Fibroblast of skin of right quadriceps (primary cell): ENCODE measurements at regions not wholly inside any gene's neighbourhood (a gene's known extent, or its start where the extent isn't known, plus 50 kb on each side); places are given as distances from the start of the nearest gene placed in this dataset.
"Not testable (repeated sequence)": the region's sequence is repeated elsewhere in the genome, so short reads cannot be mapped to it uniquely, and the experiment has no call there.

Experiments
- DNase-seq: peaks from one replicate; pipeline ENCODE4 v3.0.0-alpha.2; 2013

DNA sequence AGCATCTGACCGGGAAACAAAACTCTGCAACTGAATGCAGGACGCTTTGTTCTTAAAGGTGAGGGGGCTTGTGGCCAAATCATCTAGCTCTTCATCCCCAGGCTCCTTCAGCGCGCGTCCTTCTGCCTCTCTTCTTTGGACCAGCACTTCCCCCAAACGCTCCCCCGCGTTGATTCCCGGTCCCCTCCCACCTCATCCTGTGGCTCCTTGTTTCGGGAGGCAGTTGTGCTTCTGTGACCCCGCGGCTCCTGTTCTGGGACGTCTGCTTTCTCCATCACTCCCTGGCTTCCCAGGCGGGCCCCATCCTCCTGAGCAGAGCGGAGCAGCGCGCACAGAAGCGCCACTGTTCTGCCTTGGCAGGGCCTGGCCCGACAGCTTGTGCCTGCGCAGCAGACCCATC lies 109.7 kb upstream of the ZNG1E start:
- DNase-seq: not testable (repeated sequence)

DNA sequence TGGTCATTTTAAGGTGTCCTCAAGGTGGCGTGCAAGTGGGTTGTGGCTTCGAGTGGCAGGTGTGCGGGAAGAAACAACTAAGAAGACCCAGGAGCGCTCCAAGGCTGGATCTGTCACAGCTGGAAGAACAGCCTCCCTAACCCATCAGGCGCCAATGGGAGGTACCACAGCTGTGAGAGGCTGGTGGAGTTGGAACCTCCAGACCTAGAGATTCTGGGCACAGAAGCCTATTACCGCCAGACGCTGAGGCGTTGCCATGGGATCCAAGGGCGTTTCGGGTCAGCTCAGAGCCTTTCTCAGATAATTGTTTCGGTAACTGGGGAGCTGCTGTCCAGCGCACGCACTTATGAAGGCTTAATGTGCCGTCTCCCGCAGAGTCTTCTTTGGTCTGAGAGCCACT lies 156.7 kb upstream of the ZNG1E start:
- DNase-seq: not testable (repeated sequence)

GRCh38 chr9:65514465-65514864 lies 161.3 kb upstream of the ZNG1E start:
- DNase-seq: not testable (repeated sequence)

- not testable (repeated sequence) for DNase-seq
These were observed 167.8 kb upstream of the ZNG1E start for GRCh38 chr9:65507897-65508296.

- not testable (repeated sequence) for DNase-seq
These were observed 171.0 kb upstream of the ZNG1E start for GRCh38 chr9:65504686-65505085.

DNA sequence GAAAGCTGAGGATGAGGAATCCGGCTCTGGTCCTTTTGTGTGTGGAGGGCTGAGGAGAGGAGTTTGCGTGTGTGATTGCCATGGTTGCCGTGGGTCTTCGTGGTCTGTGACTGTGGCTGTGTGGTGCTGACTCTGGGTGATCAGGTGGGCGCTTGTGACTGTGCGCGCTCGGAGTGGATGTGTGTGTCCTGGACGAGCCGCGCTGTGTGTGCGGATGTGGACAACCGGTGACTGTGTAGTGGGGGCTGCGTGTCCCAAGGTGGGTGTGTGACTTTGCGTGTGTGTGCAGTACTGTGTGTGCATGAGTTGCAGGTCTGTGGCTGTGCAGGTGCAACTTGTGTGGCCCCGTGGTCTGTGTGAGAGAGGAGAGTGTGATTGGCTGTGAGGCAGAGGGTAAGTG lies 172.0 kb upstream of the ZNG1E start:
- DNase-seq: not testable (repeated sequence)

GRCh38 chr9:65482890-65483289 lies 192.8 kb upstream of the ZNG1E start:
- DNase-seq: not testable (repeated sequence)

DNA sequence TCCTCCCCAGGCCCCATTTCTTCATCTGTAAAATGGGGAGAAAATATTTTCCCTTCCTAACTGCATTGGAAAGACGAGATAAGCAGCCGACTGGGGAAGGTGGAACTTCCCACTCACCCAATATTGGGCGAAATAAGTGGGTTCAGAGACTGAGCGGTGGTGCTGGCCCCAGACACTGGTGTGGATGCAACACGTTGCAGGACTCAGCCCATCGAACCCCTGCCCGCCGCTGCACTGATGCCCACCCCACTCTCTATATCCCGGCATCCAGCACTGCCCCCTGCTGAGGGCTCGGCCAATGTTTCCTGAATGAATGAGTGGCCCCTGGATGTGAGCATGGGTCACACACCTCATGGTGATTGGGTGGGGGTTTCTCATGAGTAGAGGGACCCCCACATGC lies 194.4 kb upstream of the ZNG1E start:
- DNase-seq: not testable (repeated sequence)

DNA sequence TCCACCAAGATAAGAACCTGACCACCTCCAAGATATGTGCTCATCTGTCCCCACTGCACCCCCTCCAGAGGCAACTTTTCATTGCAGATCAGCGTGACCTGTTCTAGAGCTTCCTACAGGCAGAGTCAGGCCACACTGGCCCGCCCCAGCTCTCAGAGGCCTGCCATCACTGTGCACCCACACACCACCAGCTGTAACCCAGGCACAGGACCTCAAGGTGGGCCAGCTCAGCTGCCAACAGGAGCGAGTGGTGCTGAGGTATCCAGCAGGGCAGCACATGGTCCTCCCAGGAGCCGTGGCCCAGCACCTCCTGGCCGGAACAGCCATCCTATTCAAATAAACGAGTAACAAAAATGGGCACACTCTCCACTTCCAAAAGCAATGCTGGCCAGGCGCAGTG lies 189.9 kb upstream of the FOXD4L5 start:
- DNase-seq: not testable (repeated sequence)

DNA sequence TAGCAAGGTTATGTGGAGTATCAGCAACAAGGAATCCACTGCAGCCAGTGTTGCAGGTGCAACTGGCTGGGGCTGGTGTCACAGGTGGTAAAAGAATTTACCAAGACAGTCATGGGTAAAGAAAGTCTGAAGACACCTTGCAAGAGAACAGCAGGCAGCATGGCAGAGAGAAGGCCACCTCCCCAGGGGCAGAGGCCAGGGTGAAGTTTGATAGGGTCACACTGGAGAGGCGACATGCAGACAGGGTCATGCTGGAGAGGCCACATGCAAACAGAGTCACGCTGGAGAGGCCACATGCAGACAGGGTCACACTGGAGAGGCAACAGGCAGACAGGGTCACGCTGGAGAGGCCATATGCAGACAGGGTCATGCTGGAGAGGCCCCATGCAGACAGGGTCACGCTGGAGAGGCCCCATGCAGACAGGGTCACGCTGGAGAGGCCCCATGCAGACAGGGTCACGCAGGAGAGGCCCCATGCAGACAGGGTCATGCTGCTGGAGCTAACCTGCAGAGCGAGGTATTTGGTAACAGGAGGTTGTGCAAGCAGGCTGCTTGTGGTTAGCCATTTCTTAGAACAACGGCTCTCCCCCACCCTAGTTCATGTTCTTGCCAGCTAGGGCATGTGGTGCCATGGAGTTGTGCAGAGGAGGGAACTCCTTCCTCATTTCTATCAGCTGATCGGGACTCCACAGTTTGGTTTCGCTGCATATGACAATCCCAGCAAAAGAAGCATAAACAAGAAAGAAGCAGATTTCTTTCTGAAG lies 188.2 kb upstream of the FOXD4L5 start:
- DNase-seq: not testable (repeated sequence)

DNA sequence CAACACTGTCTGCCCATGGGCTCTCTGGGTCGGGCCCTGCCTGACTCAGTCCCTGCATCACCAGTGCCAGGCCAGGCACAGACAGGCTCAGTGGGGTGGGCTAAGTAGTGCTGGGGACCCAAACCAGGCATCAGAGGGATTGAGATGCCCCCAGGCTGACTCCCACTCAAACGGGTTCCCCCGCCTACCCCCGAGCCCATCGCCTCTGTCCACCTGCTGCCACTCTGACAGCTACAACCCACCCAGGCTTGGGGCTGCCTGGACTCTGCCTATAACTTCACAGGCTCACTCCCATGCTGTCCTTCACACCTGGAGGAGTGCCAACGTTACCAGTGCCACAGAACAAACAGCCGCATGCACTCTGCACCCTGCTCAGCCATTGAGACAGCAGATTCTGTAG lies 186.1 kb upstream of the FOXD4L5 start:
- not testable (repeated sequence) for DNase-seq

DNA sequence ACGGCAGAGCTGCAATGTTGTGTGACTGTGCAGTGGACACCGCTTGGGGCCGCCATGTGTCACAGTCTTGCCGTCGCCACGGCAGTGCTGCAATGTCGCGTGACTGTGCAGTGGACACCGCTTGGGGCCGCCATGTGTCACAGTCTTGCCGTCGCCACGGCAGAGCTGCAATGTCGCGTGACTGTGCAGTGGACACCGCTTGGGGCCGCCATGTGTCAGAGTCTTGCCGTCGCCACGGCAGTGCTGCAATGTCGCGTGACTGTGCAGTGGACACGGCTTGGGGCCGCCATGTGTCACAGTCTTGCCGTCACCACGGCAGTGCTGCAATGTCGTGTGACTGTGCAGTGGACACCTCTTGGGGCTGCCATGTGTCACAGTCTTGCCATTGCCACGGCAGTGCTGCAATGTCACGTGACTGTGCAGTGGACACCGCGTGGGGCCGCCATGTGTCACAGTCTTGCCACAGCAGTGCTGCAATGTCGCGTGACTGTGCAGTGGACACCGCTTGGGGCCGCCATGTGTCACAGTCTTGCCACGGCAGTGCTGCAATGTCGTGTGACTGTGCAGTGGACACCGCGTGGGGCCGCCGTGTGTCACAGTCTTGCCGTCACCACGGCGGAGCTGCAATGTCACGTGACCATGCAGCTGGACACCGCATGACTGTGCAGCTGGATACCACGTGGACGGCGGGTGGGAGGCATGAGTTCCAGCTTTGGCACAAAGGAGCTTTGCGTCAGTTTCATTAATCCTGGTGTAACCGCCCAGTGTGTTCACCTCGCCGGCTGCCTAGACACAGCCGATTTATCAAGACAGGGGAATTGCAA lies 182.1 kb upstream of the FOXD4L5 start:
- not testable (repeated sequence) for DNase-seq

- not testable (repeated sequence) for DNase-seq
These were observed 180.4 kb upstream of the FOXD4L5 start for GRCh38 chr9:65465246-65465895.

GRCh38 chr9:65462476-65462875 lies 177.5 kb upstream of the FOXD4L5 start:
- DNase-seq: not testable (repeated sequence)

GRCh38 chr9:65459756-65460320 lies 174.8 kb upstream of the FOXD4L5 start:
- DNase-seq: no peak

- no peak for DNase-seq
These were observed 174.0 kb upstream of the FOXD4L5 start for GRCh38 chr9:65458992-65459391.

DNA sequence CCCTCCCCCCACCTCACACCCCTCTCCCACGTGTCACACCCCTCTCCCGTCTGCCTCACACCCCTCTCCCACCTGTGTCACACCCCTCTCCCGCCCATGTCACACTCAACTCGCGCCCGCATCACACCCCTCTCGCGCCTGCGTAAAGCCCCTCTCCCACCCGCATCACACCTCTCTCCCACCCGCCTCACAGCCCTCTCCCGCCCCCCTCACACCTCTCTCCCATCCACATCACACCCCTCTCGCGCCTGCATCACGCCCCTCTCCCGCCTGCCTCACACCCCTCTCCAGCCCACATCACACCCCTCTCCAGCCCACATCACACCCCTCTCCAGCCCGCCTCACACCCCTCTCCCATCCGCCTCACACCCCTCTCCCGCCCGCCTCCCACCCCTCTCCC lies 173.5 kb upstream of the FOXD4L5 start:
- DNase-seq: no peak

DNA sequence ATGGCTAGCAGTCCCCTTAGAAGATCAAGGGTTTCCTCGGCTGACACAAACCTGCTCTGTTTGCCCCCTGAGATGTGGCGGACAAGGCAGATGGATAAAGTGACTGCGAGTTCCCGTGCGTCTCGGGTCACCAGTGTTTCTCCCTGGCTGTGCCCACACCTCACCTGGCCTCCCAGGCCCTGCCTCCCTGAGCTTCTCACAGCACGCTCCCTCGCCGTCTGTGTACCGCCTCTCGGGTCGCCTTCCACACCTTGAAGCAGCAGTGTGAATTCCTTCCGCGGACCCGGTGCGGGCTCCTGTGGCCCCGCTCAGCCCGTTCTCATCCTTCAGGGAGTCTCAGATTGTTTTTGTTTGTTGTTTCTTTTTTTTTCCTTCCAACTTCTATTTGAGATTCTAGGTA lies 172.0 kb upstream of the FOXD4L5 start:
- DNase-seq: not testable (repeated sequence)

- not testable (repeated sequence) for DNase-seq
These were observed 171.0 kb upstream of the FOXD4L5 start for GRCh38 chr9:65455751-65456647.

- not testable (repeated sequence) for DNase-seq
These were observed 170.1 kb upstream of the FOXD4L5 start for GRCh38 chr9:65455136-65455535.

- not testable (repeated sequence) for DNase-seq
These were observed 169.7 kb upstream of the FOXD4L5 start for GRCh38 chr9:65454666-65455065.

GRCh38 chr9:65454034-65454433 lies 169.0 kb upstream of the FOXD4L5 start:
- not testable (repeated sequence) for DNase-seq
